ENCODE measurements at regions not wholly inside any gene's neighbourhood (a gene's known extent, or its start where the extent isn't known, plus 50 kb on each side); places are given as distances from the start of the nearest gene placed in this dataset.

DNA sequence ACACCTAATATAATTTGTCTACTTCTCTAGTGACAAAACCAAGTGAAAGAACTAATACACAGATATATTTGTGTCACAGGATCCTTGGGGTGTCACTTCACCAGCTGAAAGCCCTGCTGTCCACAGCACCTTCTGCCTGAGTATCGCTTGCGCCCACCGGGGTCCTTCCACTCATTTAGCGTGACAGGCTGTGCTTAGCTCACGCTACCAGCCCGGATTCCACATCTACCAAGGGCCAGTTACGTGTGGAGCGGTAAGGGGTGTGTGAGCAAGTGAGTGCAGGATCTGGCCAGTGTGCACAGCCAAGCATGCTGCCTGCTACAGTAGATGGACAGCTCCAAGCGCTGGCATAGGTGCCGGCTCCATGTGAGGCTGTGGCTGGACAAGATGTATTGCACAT, 810.9 kb downstream of the NSUN3 start:
- TF ChIP-seq, protein P1, sequence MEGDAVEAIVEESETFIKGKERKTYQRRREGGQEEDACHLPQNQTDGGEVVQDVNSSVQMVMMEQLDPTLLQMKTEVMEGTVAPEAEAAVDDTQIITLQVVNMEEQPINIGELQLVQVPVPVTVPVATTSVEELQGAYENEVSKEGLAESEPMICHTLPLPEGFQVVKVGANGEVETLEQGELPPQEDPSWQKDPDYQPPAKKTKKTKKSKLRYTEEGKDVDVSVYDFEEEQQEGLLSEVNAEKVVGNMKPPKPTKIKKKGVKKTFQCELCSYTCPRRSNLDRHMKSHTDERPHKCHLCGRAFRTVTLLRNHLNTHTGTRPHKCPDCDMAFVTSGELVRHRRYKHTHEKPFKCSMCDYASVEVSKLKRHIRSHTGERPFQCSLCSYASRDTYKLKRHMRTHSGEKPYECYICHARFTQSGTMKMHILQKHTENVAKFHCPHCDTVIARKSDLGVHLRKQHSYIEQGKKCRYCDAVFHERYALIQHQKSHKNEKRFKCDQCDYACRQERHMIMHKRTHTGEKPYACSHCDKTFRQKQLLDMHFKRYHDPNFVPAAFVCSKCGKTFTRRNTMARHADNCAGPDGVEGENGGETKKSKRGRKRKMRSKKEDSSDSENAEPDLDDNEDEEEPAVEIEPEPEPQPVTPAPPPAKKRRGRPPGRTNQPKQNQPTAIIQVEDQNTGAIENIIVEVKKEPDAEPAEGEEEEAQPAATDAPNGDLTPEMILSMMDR (IDR thresholded peaks at IDR 0.05; ENCODE audit: low read depth, low read length) = no peak
- TF ChIP-seq EZH2phosphoT487 (IDR thresholded peaks at IDR 0.05; ENCODE audit: low read depth) = no peak
